Bone marrow (tissue), 2 donors: ENCODE measurements at regions not wholly inside any gene's neighbourhood (a gene's known extent, or its start where the extent isn't known, plus 50 kb on each side); places are given as distances from the start of the nearest gene placed in this dataset.
A peak's percentile ranks its signal among the peaks of the same experiment; 100 is the strongest.

Experiments used
- DNase-seq, 2 donors: peaks; one replicate each; lab custom pipeline; 2025; lab: John Stamatoyannopoulos, UW

DNA sequence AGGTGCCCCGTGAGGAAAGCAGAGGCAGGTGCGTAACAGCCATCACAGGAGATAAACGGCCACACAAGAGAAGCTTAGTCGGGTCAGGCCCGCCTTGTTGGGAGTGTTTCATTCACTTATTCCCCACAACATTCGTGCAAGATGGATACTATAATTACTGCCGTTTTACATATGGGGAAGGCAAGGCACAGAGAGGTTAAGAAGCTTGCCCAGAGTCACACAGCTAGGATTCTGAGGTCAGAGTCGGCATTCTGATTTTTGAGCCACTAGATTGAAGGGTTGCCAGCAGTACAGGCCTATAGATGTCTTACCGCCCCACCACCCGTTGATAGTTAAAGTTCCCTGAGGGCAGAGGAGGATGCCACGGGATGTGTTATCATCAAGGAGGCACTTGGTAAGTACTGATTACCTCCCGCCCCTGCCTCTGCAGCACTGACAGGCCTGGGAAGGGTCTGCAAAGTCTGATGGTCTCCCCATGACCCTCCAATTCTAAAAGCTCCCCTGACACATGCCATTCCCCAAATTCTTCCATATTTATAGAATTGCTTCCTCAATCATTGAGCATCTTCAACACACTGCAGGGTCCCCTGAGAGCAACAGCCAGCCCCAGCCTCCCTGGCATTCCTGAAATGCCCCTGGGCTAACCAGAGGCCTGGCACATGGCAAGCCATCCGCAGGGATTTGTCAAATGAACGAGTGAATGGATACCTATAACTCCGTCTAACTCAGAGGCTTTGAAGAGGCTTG is 74.7 kb upstream of the CLDN14 start:
- no peak for DNase-seq

DNA sequence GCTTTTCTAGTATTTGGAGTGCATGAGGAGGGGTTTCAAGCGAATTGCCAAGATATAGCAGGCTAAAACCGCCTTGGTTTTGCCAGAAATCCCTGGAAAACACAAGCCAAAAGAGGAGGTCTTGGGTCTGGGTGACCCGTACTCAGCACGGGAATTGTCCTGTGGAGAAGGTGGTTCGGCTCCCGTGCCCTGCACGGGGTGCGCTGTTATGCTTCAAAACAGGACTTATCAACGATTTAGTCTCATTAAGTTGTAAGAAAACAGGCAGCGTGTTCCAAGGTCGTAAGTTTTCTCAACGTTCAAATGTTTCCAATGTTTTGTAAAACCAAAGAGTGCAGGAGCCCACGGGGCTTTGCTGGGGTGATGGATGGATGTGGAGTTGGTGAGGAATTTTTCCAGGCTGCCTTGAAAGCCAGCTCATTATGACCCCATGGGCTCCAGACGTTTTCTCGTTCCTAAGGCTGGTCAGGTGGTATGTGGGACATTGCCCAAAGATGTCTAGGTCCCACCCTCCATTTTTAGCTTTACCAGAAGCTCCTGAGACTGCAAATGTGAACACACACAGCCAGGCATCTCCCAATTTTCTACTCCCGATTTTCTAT is 75.4 kb upstream of the CLDN14 start:
- no peak for DNase-seq

DNA sequence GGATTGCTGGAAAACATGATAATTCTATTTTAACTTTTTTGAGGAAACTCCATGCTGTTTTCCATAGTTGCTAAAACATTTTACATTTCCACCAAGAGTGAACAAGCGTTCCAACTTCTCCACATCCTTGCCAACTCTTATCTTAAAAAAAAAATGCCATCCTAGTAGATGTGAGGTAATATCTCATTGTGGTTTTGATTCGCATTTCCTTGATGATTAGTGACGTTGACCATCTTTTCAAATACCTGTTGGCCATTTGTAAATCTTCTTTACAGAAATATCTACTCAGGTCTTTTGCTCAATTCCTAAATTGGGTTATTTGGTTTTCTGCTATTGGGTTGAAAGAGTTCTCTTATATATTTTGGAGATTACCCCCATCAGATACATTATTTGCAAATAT is 77.4 kb upstream of the CLDN14 start:
- DNase-seq, result no peak

DNA sequence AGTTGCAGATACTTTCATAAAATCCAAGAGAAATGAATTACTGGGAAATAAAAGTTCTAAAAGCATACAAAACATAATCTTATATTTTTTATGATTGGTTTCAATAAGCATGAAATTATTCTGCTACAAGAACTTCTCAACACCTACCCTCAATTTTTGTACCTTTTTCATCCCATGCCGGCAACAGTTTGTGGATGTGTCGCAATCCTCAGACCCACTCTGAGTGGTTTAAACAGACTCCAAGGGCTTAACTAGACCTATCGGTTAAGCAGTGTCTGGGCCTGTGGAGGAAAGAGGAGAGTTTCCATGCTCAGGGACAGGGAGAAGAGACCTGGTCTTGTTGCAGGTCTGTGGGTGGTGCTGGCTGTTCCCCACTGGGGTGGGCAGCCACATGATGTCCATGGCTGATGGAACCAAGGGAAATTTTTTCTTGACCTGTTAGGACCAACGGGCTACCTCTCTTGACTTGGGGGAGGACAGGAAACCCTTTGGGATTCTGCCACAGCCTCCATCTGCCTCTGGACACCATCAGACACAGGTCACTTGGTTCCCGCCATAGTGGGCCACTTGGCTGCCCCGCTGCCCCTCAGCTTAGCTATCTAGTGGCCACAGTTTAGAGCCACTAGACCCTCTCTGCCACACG is 81.1 kb upstream of the CLDN14 start:
- no peak for DNase-seq

DNA sequence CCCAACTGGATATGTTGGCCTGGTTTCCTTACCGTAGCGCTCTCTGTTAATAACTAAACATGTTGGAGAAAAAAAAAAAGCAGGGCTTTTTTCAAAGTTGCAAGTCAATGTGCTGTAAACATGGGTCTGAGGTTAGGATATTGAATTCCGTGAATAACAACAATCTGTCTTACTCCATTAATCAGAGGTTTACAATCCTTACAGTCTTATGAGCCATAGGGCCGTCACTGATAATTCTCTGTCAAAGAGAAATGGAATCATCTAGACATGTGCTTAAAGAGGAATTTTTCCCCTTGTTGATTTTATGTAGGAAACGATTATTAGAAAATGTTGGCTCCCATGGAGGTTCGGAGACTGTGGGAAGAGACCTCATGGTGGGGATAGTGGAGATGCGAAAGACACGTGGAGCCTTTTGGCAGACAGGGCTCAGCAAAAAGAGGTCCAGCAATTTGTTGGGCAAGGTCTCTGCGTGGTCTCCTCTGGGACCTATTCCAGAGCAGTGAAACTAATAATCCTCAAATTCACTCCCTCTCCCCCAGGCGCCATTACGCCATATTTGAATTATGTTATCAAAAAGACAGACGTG is 83.5 kb upstream of the CLDN14 start:
- DNase-seq, result no peak

DNA sequence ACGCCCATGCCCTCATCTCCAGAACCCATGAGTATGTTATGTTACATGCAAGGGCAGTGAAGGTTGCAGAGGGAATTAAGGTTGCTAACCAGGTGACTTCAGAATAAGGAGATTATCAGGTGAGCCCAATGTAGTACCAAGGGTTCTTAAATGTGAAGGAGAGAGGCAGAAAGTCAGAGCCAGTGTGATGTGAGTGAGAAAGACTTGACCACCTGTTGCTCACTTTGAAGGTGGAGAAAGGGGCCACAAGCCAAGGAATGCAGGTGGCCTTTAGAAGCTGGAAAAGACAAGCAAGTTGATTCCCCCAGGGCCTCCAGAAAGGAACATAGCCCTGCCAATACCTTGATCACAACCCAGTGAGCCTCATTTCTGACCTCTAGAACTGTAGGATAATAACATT is 84.7 kb upstream of the CLDN14 start:
- DNase-seq, result no peak

DNA sequence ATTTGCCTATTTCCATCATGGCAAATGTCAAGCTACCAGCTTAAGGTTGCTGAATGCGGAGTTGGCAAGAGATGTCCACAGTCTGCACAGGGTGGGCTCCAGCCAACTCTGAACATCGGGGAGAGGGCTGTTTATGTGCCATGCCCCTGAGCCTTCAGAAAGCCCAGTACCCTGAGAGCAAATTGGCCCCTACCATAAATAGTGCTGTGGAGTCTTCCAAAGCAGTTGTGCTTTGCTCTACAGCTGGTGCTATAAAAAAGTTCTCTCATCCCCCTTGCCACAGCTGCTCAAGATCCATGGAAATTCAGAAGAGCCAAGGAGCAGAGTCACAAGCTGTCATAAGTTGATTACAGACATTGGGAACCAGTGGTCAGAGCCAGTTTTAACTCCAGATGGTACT is 85.6 kb upstream of the CLDN14 start:
- DNase-seq, result no peak

DNA sequence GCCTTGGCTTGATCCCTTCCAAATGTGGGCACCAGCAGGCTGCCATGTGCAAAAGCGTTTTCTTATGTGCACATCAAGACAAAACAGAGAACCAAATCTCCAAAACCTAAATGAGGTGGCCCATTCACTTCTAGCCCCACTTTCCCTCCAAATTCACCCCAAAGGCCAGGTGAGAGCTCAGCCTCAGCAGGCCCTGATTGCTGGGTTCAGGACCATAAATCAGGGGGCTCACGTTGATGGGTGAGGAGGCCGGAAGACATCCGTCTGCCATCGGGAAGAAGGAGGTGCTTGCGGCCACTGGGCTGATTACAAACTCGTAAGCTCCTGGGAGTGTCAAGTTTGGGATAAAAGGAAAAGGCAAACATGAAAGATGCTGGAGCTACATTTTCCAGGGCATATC is 86.7 kb upstream of the CLDN14 start:
- no peak for DNase-seq

DNA sequence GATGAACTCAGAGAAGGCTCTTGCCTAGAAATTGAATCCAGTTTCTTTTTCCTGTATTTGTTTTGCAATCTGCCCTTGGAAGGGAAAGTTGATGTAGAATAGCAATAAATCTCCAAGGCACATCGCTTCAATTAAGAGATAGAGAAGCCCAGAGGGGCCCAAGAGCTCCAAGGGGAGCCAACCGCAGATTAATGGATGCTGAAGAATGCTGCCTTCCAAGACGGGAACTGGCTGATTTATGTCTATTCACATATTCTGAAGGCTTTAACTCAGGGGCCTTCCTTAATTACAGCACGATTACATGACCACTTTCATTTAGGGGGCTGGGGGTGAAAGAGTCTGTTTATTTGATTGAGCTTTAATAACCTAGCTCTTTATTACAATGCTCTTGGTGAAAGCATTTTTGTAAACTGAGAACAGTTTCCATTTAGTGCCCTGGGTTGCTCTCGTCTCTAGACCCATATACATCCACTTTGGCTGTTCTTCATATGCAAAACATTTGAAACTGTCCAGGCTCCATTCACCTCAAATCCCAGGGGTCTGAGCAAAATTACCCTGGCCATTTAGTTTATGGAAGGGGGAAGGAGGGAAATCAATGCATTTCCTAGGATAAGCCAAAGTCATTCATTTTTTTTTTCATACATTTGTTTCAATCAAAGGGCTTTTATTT is 87.4 kb upstream of the CLDN14 start:
- no peak for DNase-seq

DNA sequence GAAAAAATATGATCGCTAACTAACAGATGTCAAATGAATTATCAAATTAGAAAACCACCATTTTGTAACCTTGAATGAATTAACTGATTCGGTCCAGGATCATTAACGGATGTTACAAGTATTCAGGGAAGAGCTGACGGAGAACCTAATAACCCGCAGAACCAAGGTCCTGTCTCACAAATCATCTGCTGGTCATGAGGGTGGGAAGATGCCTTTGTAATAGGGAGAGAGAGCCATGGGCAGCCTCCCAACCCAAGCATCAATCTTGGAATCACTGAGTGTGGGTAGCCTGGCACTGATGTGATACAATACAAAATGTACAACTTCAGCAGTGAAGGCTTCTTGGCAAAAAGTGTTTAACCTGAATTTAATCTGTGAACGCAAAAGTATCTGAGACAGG is 89.6 kb upstream of the CLDN14 start:
- no peak for DNase-seq

DNA sequence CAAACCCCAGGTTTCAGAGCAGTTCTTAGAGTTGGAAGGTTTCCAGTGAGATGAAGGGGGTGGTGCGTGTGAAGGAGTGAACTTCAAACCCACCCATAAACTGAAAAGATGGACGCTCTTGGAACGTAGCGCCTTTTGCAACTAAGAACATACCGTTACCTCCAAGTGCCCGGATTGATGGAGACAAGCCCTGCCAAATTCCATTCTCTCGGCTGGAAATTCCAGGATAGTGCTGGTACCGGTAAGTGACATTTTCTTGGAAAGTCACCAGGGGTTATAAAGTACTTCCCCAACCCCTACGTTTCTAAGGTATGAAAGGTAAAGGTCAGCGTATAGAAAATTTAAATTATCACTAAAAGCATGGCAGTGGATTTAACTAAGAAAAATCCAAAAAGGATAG is 91.6 kb upstream of the CLDN14 start:
- no peak for DNase-seq

DNA sequence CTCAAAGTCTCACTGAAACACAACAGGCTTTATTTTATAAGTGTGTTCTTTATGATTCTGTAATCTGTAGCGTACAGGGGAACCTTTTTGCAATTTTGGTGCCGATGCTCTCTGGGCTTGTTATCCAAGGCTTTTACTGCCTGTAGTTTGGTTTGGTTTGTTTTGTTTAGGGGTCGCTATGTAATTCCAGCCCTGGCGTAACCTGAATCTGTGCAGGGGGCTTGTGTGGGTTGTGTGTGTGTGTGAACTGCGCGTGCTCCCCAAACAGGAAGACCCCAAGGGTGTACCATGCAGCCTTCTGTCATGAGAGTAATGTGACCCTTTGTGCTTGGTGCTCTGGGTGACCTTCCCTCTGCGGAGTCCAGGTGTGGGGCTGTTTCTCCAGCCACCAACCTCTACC is 92.1 kb upstream of the CLDN14 start:
- DNase-seq, result no peak

DNA sequence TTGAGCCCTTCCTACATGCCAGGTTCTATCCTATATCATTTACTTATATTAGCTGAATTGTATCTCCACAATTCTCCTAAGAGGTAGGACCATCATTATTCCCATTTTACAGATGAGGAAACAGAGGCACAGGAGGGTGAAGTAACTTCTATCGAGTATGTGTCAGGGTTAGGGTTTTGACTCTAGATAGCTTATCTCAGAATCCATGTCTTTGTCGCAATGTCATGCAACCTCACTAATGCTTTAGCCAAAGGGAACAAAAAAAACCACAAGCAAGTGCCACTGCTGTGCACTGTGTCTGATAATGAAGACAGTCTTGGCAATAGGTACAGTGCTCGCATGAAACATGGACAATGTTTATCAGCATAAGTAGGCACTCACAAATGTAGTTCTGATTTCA is 95.4 kb upstream of the CLDN14 start:
- DNase-seq, result no peak

DNA sequence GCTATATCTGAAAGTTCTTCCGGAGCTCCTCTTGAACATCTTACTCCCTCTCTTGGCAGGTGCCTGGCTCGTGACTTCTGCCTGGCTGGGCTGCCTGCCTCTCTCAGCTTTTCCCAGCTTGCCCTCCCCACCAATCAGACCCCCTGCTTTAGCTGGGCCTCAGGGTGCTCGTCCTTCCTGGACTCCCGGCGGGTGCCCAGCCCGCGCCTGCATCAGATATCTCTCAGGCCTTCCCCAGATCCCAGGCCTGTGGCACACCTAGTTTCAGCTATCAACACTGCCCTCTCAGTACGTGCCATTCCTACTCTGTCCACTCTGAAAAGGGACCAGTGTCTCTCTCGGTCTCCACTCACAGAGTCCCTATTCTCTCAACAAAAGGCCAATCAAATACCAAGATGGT is 96.5 kb upstream of the CLDN14 start:
- no peak for DNase-seq

DNA sequence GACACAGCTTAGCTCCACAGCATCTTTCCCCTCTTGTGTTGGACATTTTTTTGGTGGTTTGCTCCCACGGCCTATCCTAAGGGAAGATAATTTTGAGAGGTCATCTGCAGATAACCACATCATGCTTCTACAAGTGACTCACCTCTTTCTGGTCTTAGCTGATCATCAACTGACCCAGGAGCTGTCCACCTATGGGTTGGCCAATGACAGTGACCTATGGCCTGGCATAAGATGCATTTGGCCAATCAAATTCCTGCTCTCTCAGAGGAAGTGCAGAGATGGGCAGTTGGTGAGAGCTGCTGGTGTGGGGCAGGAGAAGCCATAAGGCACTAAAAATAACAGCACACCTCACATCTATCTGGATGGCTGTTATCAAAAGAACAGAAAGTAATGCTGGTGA is 100.0 kb upstream of the CLDN14 start:
- no peak for DNase-seq

DNA sequence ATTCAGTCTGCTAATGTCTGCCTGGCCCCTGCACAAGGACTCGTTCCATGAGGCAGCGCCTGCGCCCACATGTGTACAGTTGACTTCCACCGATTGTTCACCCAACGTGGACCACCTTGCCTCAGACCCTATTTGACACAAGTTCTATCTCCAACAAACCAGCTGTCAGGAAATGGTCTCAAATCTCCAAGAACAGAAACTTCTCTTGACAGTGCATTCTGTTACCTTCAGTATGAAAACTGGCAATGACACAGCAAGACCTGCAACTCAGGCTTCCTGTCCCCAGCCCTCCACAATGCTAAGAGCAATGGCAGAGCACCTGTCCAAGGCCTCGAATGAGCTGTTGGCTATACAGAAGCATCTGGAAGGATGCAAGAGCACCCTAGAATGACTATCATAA is 102.3 kb upstream of the CLDN14 start:
- DNase-seq, result no peak

DNA sequence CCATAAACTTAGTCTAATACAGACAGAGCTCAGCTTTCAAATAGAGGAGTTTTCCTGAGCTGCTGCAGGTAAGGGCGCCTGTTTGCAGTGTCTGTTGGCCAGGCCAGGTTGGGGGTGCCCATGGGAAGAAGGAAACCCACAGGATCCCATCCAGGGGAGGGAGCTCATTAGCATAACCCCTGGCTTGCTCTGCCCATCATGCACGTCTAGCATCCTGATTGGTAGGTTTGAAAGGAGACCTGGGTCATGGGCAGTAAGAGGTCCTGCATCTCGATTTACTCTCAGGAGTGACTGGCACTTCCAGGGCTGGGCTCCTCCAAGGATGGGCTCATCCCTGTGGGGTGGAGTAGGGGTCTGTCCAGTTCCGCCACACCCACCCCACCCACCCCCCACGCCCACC is 103.7 kb upstream of the CLDN14 start:
- DNase-seq, result no peak

DNA sequence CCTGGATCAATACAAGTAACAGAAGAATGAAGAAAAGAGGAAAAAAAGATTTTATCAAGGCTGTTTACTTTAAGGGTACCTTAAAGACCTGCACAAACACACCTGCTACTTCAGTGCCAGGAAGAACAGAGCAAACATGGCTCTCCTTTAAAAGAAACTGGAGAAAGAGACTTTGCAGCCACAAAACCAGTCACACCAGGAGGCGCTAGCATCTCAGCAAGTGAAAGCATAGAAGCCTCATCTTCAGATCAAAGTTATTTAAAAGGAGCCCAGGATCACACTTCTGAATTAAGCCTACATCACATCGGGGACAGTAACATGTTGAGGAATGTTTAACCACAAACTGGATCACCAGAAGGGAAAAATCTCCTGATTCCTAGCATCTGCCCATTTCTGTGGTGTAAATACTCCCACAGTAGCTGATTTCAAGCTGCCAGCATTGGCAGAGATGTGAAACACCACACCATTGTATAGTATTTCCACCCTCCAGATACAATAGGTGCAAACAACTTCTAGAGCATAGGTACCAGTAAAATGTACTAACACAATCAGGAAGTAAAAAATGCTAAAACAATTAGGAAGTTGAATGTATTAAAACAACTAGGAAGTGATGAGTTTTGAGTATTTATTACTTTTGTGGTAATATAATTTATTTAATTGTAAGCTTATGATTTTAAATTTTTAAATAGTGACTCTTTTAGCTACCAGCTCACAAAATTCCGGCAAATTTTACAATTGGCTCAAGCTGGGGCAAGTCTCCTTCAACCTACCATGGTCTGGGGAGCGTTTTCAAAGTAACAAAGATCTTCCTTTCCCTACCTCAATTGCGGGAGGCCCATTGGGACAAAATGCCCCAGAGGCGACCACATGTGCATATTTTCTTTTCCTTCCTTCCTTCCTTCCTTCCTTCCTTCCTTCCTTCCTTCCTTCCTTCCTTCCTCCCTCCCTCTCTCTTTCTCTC is 105.3 kb upstream of the CLDN14 start:
- DNase-seq, result no peak

DNA sequence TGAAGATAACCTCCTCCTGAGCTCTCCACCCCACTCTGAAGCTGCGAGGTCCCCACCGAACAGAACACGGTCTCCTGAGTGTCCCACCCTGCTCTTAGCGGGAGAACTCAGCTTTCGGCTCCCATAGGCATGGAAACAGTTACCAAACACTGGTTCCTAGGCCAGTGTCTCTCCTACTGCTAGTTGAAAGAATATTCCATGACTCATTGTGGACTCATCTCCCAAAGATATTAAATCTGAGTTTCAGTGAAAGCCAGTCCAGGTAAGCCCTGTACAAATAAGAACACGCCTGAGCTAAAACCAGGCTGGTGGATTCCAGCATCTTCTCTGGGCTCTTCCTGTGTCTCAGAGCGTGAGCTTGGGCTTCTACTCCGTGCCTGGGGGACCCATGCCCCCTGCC is 107.5 kb upstream of the CLDN14 start:
- no peak for DNase-seq

DNA sequence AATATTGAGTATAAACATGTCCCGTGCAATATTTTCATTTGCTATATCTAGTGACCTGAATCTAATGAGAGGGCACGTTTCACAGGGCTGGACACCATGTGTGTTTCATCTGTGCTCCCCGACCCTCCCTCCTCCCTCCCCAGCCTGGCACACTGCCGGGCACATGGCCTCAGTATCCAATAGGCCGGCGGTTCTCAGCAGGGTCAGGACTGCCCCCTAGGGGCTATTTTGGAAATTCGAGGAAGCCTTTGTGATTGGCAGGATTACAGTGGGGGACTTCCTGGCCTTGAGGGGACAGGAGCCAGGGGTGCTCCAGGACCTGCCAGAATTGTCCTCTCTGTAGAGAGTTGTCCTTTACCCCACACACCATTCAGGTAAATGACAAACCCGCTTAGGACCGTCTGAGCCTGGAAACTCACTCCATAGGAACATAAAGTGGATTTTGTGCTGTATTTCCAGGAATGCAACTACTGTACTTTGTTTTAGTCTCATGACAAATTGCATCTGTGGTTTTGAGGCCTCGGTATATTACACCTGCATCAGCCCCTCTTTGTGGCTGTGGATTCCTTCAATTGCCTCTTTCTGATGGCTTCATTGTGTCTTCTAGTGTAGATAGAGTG is 109.5 kb upstream of the SIM2 start:
- DNase-seq, result peak in 1 of 2 donors; percentile 19

DNA sequence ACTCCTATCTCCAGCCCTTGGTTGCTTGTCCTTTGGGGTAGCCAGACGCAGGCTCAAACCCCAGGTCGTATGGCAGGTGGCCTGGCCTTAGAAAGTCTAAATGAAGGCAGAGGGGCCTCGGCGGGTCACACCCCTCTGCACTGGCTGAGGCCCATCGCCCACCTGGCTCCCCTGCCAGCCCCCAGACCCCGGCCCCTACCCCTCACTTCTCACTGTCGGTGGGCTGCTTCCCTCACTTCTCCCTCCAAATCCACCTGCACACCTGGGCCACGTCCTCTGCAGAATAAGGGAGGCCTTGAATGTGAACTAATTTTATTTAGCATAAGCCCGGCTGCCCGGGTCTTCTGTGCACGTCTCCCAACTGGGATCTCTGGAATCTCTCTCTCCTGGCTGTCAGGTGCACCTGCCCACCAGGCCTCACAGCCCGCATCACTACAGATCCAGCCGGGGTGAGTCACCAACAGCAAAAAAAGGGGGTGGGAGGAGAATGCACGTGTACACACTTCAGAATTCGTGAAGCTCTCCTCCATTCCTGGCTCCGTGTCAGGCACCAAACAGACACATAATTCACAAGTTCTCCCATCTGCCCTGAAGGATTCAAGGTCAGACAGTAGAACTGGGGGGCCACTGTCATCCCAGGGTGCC is 107.5 kb upstream of the SIM2 start:
- DNase-seq, result no peak
